Naive B cell (primary cell): ENCODE measurements at regions not wholly inside any gene's neighbourhood (a gene's known extent, or its start where the extent isn't known, plus 50 kb on each side); places are given as distances from the start of the nearest gene placed in this dataset.
"Not testable (repeated sequence)": the region's sequence is repeated elsewhere in the genome, so short reads cannot be mapped to it uniquely, and the experiment has no call there.

Experiments
- ATAC-seq, 2 donors: fragments of 150-1000 bp; cut with Tn5 transposase; 2 replicates each; pipeline ENCODE4 v1.10.0; 2021; ENCODE audit warnings: low read depth in 2 of 2, mild to moderate bottlenecking in 2 of 2, moderate library complexity in 2 of 2
- DNase-seq: peaks from one replicate; pipeline ENCODE4 v3.0.0; 2022
- H3K27ac Mint-ChIP-seq, 6 donors: one replicate each; pipeline ENCODE4 v1.8.0; 2020 to 2022; ENCODE audit warnings: mild to moderate bottlenecking in 6 of 6, mixed read lengths in 6 of 6, moderate library complexity in 5 of 6, inconsistent platforms in 2 of 6
- H3K27me3 Mint-ChIP-seq, 3 donors: one replicate each; pipeline ENCODE4 v1.8.0; 2021 to 2022; ENCODE audit warnings: mixed read lengths in 3 of 3, mild to moderate bottlenecking in 1 of 3
- H3K36me3 Mint-ChIP-seq, 2 donors: one replicate each; pipeline ENCODE4 v1.8.0; 2020 to 2022; ENCODE audit warnings: mixed read lengths in 2 of 2, inconsistent platforms in 1 of 2, mild to moderate bottlenecking in 1 of 2
- H3K4me1 Mint-ChIP-seq, 3 donors: one replicate each; pipeline ENCODE4 v1.8.0; 2020 to 2022; ENCODE audit warnings: mixed read lengths in 3 of 3, inconsistent platforms in 1 of 3, mild to moderate bottlenecking in 1 of 3, moderate library complexity in 1 of 3
- H3K4me3 Mint-ChIP-seq, 8 donors: one replicate each; pipeline ENCODE4 v1.8.0; 2020 to 2022; ENCODE audit warnings: mild to moderate bottlenecking in 8 of 8, mixed read lengths in 8 of 8, moderate library complexity in 8 of 8, inconsistent platforms in 2 of 8
- H3K9me3 Mint-ChIP-seq, 7 donors: one replicate each; pipeline ENCODE4 v1.8.0; 2020 to 2022; ENCODE audit warnings: mixed read lengths in 7 of 7, mild to moderate bottlenecking in 5 of 7, inconsistent platforms in 2 of 7, moderate library complexity in 1 of 7

DNA sequence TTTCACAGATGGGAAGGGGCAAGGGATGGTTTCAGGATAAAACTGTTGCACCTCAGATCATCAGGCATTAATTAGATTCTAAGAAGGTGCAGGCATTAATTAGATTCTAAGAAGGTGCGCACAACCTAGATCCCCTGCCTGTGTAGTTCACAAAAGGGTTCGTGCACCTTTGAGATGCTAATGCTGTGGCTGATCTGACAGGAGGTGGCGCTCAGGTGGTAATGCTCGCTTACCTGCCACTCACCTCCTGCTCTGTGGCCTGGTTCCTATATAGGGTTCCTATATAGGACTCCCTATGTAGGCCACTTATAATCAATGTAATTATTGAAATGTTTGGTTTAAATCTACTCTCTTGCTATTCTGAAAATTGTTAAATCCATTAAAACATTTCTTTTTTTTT is 171.0 kb downstream of the MSX2 start:
- H3K9me3 Mint-ChIP-seq: peaks cover 2 to 22% (median 9%) of the 10 kb centered on the region in 7 donors
- no peaks in the 10 kb centered on the region for H3K4me1 Mint-ChIP-seq
- H3K36me3 Mint-ChIP-seq: no peaks in the 10 kb centered on the region
- H3K4me3 Mint-ChIP-seq: no peak overlapping the region
- no peak overlapping the region for H3K27ac Mint-ChIP-seq
- DNase-seq (no peak), ATAC-seq (no peak)
- no peaks in the 10 kb centered on the region for H3K27me3 Mint-ChIP-seq

DNA sequence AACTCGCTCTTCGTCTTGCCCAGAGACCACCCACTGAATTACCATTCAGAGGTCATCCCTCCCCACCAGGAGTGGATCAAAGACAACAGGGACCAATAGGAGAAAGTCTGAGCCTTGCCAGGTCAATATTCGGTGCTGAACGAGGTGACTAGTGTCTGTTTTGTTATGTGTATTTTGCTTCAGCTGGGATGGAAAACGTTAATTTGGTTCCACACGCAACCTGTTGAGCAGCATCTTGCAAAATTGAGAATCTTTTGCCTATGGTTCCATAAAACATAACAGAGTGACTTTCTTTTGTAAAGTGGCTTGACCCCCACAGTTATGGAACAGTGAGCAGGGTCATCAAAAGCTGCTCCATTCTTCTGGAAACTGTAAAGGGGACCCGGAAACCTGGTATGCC is 168.4 kb downstream of the MSX2 start:
- peaks cover 2 to 29% (median 10%) of the 10 kb centered on the region in 7 donors for H3K9me3 Mint-ChIP-seq
- DNase-seq (no peak), ATAC-seq (no peak)
- no peak overlapping the region for H3K4me3 Mint-ChIP-seq
- H3K27me3 Mint-ChIP-seq: no peaks in the 10 kb centered on the region
- H3K4me1 Mint-ChIP-seq: no peaks in the 10 kb centered on the region
- no peaks in the 10 kb centered on the region for H3K36me3 Mint-ChIP-seq
- H3K27ac Mint-ChIP-seq: no peak overlapping the region

DNA sequence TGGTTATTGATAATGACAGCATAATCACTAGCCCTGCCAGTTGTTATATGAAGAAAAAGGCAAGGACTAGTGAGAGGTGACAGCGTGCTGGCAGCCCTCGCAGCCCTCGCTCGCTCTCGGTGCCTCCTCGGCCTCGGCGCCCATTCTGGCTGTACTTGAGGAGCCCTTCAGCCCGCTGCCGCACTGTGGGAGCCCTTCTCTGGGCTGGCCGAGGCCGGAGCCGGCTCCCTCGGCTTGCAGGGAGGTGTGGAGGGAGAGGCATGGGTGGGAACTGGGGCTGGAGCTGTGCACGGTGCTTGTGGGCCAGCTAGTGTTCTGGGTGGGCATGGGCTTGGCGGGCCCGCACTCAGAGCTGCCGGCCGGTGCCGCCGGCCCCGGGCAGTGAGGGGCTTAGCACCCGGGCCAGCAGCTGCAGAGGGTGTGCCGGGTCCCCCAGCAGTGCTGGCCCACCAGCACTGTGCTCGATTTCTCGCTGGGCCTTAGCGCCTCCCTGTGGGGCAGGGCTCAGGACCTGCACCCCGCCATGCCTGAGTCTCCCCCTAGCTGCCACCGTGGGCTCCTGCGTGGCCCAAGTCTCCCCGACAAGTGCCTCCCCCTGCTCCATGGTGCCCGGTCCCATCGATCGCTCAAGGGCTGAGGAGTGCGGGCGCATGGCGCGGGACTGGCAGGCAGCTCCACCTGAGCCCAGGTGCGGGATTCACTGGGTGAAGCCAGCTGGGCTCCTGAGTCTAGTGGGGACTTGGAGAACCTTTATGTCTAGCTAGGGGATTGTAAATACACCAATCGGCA is 156.2 kb downstream of the MSX2 start:
- not testable (repeated sequence) for H3K36me3 Mint-ChIP-seq, H3K4me1 Mint-ChIP-seq, ATAC-seq, H3K4me3 Mint-ChIP-seq, DNase-seq, H3K27ac Mint-ChIP-seq, H3K27me3 Mint-ChIP-seq
- H3K9me3 Mint-ChIP-seq: peaks cover 2 to 28% (median 5%) of the 10 kb centered on the region in 7 donors

DNA sequence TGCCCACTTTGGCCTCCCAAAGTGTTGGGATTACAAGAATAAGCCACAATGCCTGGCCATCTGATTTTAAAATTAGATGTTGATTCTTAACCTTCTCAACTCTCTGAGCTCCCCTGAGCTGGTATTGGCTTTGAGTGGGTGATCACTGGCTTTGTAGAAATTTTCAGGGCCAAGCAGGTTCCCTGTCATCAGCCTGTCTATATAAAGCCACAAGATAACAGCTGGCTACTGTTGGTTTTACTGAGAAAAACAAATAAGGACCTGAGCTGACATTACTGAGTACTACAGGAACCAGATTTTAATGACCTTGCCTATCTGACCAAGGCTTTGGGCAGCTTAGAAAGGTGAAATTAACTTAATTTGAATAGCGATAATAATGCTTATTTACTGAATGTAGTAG is 153.6 kb downstream of the MSX2 start:
- Mint-ChIP-seq H3K4me1 (no peaks in the 10 kb centered on the region), H3K36me3 (no peaks in the 10 kb centered on the region), H3K27ac (no peak overlapping the region), H3K27me3 (no peaks in the 10 kb centered on the region), H3K4me3 (no peak overlapping the region), H3K9me3 (peaks cover 0 to 19% (median 2%) of the 10 kb centered on the region in 7 donors)
- ATAC-seq: no peak
- no peak for DNase-seq

DNA sequence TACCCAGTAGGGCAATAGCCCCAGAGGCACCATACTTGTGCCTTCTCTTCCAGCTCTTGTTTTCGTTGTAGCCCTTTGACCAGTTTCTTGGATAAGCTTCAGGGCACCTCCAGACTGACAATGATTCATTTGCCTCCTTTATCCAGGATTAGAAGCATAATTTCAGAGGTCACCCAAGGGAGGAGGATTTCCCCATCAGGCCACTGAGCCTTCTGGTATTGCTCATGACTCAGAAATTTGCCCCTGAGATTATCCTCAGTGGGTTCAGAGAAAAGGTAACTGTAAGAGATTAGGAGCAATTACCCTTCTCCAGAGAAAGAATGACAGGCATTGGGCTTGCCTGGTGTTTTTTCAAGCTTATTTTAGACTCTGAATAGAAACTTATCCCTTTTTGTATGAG is 147.9 kb downstream of the MSX2 start:
- no peaks in the 10 kb centered on the region for H3K4me1 Mint-ChIP-seq
- H3K27ac Mint-ChIP-seq: no peak overlapping the region
- peaks cover 0 to 17% (median 0%) of the 10 kb centered on the region in 3 donors for H3K27me3 Mint-ChIP-seq

DNA sequence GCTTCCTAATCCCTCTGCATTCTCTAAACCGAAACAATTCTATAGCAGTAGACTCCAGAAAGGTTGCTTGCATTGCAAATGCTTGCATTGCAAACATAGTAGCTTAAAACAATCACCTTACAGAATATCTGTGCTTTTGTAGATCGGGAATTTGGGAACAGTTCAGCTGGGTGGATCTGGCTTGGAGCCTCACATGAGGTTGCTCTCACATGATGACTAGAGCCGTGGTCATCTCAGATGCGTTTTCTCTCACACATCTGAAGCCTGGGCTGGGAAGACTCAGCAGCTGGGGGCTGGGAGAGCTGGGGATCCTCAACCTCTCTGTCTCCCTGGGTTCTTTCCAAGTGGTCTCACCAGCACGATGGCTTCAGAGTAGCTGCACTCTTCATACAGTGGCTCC is 127.8 kb downstream of the MSX2 start:
- no peaks in the 10 kb centered on the region for H3K27me3 Mint-ChIP-seq

More for the DNA sequence above, 147.9 kb downstream of the MSX2 start:
- Mint-ChIP-seq H3K9me3 (peaks cover 0 to 14% (median 3%) of the 10 kb centered on the region in 7 donors), H3K4me3 (no peak overlapping the region), H3K36me3 (no peaks in the 10 kb centered on the region)
- ATAC-seq (no peak), DNase-seq (no peak)

DNA sequence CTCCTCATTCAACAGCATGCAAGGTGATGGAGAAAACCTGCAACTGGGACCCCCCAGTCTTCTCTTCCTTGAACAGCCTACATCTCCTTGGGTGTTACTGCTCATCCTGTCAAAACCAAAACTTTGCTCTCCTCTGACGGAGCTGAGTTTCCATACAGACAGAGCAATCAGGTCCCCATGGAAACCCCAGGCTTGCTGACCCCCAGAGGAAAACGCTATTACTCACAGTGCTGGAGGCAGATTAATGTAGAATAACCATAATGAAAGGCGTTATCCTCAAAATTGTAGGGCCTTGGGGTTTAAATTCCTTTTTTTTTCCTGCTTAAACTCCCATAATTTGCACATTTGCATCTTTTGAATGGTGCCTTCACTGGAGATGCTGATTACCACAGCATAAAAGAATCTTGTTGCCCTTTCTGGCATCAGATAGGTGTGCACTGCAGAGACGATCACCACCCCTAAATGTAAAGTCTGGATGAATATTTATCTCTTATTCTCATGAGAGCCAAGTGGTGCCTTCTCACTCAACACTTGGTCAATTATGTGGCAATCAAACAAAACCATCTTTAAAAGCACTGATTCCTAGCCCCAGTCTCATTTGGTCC is 126.3 kb downstream of the MSX2 start:
- DNase-seq: no peak
- no peak for ATAC-seq
- Mint-ChIP-seq H3K9me3 (peaks cover 0 to 7% (median 2%) of the 10 kb centered on the region in 7 donors), H3K4me3 (no peak overlapping the region), H3K4me1 (no peaks in the 10 kb centered on the region), H3K27ac (no peak overlapping the region), H3K27me3 (no peaks in the 10 kb centered on the region), H3K36me3 (no peaks in the 10 kb centered on the region)

More for the DNA sequence above, 127.8 kb downstream of the MSX2 start:
- ATAC-seq (no peak), DNase-seq (no peak)
- no peaks in the 10 kb centered on the region for H3K36me3 Mint-ChIP-seq
- no peak overlapping the region for H3K27ac Mint-ChIP-seq
- no peak overlapping the region for H3K4me3 Mint-ChIP-seq
- H3K9me3 Mint-ChIP-seq: peaks cover 0 to 7% (median 2%) of the 10 kb centered on the region in 7 donors
- no peaks in the 10 kb centered on the region for H3K4me1 Mint-ChIP-seq

DNA sequence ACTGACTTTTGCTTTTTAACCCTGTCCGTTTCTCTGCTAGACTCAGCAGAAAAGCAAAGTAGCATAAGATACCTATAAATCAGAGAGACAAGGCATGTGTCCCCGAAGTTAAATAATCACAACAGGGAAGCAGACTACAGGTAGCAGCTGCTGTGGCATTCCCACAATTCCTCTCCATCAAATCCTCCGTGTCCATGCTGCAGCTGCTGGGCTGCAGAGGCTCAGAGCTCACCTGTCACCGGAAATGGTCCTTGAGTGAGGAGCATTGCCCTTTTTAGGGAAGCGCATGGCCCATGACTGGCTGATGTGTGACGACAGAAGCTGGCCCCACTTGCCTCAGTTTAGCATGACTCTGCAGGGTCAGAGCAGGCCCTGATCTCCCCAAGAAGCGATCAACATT is 125.0 kb downstream of the MSX2 start:
- Mint-ChIP-seq H3K4me1 (no peaks in the 10 kb centered on the region), H3K9me3 (peaks cover 0 to 14% (median 2%) of the 10 kb centered on the region in 7 donors), H3K27ac (no peak overlapping the region), H3K4me3 (no peak overlapping the region), H3K36me3 (no peaks in the 10 kb centered on the region), H3K27me3 (no peaks in the 10 kb centered on the region)
- ATAC-seq (no peak), DNase-seq (no peak)

DNA sequence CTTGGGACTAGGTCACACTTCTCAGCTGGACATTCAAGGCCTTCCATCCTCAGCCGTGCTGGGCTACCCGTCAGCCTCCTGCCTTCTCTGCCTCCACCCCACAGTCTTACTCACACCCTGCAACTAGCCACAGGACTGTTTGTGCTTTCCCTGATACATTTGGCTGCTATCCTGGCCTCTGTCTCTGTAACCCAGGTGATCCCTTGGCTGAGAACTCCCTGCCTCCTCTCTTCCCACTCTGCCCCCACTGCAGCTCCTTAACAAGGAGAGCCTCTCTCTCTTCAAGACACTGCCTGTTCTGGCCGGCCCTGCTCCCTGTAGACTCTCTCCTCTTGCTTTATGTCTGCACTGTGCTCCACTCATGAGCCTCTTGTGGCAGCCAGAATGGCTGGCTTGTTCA is 120.6 kb downstream of the MSX2 start:
- Mint-ChIP-seq H3K36me3 (no peaks in the 10 kb centered on the region), H3K4me3 (no peak overlapping the region), H3K27me3 (peaks cover 0 to 5% (median 3%) of the 10 kb centered on the region in 3 donors), H3K4me1 (no peaks in the 10 kb centered on the region), H3K9me3 (peaks cover 3 to 14% (median 6%) of the 10 kb centered on the region in 7 donors), H3K27ac (no peak overlapping the region)
- no peak for ATAC-seq
- no peak for DNase-seq

DNA sequence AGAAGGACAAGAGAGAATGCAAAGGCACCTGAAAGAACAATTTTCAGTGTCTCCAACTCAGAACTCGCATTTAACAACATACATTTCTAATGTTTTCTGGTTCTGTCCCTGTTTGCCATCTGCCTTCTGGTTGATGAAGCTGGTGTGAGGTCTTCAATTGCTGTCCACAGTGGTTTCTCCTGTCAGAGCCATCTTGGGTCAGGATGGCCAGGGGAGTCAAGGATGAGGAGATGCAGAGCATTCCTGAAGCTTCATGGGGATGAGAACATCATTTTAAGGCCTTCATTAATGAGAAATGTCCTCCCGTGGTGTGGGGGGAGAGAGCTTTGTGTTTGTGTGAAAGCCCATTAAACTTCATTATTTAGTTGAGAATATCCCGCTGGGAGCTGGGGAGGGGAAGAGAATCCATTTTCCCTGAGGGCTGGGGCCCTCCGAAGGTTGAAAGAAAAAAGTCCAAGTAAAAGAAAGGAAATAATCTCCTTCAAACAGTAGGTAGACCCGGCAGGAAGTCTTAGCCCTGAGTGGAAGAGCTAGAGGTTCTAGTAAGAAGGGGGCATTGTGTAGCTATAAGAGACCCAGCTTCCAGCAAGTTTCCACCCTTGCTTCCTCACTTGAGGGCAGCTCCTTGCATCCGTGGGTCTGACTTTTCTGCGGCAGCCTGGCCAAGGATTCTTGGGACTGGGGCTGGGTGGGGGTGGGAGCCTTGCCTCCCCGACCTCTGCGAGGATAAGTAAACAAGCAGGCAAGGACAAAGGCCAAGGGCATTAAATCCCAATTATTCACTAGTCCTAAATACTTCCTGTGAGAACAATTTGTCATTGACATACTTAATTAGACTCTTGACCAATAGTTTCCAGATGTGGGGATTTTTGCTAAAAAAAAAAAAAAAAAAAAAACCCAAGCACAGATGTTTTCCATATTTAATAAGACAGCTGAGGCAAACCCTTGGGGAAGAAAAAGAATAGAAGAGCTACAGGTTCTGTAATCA is 119.2 kb downstream of the MSX2 start:
- ATAC-seq (no peak), DNase-seq (no peak)
- peaks cover 0 to 5% (median 3%) of the 10 kb centered on the region in 3 donors for H3K27me3 Mint-ChIP-seq
- no peaks in the 10 kb centered on the region for H3K36me3 Mint-ChIP-seq
- H3K4me3 Mint-ChIP-seq: no peak overlapping the region
- H3K27ac Mint-ChIP-seq: no peak overlapping the region
- H3K4me1 Mint-ChIP-seq: no peaks in the 10 kb centered on the region
- H3K9me3 Mint-ChIP-seq: peaks cover 4 to 12% (median 6%) of the 10 kb centered on the region in 7 donors

DNA sequence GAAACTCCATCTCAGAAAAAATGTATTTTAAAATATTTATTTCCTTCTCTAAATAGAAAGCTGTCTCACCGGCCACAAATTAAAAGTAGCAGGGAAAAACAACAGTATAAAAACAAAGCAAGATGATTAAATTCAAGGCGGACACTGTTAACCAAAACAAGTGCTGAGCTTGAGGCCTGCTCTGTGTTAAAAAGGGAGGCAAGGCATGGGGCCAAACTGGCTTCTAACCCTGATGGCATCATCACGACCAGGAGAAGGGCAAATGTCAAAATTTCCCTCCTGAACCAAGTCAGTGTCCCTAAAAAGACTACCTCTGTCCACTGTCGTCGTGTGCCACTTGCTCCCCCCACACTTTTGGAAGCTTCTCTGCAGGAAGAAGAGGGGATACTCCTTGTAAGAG is 116.1 kb downstream of the MSX2 start:
- H3K27me3 Mint-ChIP-seq: peaks cover 0 to 8% (median 5%) of the 10 kb centered on the region in 3 donors

DNA sequence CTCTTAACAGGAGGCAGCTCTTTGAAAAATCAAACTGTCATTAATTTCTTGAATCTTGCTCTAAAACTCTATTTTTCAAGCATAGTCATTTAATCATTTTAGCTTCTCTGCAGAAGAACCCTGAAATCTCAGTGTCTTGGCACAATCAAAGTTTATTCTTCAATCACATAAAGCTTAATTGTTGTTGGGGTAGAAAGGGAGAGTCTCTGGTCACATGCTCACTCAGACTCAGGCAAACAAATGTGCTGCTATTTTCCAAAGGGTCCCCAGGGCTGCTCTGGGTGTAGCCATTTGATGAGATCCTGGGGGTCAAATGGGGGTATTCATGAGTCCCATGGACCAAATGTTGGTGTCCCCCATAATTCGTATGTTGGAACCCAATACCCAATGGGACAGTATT is 114.8 kb downstream of the MSX2 start:
- Mint-ChIP-seq H3K4me3 (no peak overlapping the region), H3K4me1 (no peaks in the 10 kb centered on the region), H3K27ac (no peak overlapping the region), H3K27me3 (peaks cover 5 to 10% (median 7%) of the 10 kb centered on the region in 3 donors), H3K9me3 (peaks cover 0 to 13% (median 9%) of the 10 kb centered on the region in 7 donors), H3K36me3 (no peaks in the 10 kb centered on the region)
- no peak for DNase-seq
- ATAC-seq: no peak

More for the DNA sequence above, 116.1 kb downstream of the MSX2 start:
- DNase-seq (no peak), ATAC-seq (no peak)
- H3K9me3 Mint-ChIP-seq: peaks cover 5 to 13% (median 9%) of the 10 kb centered on the region in 7 donors
- H3K36me3 Mint-ChIP-seq: no peaks in the 10 kb centered on the region
- no peak overlapping the region for H3K4me3 Mint-ChIP-seq
- H3K27ac Mint-ChIP-seq: no peak overlapping the region
- H3K4me1 Mint-ChIP-seq: no peaks in the 10 kb centered on the region
